Cardiac fibroblast (primary cell): ENCODE measurements at regions not wholly inside any gene's neighbourhood (a gene's known extent, or its start where the extent isn't known, plus 50 kb on each side); places are given as distances from the start of the nearest gene placed in this dataset.

Experiments used
- DNase-seq, 2 donors: peaks; one replicate each; pipeline versions ENCODE4 v3.0.0 to v3.0.0-alpha.2; 2010; ENCODE audit warnings: low read depth in 2 of 2
- H3K4me3 ChIP-seq, 2 donors: replicated peaks in 1 of 2; 1 replicate in 1 of 2; 2 replicates in 1 of 2; pipeline ENCODE4 v1.5.1; 2011; ENCODE audit warnings: low read depth in 2 of 2, low read length in 2 of 2, mild to moderate bottlenecking in 2 of 2, moderate library complexity in 1 of 2
- TF ChIP-seq, protein P1 (sequence below): IDR thresholded peaks from one replicate; pipeline ENCODE4 v1.5.1; 2011; ENCODE audit warnings: low read depth, mild to moderate bottlenecking, low read length, inconsistent platforms

DNA sequence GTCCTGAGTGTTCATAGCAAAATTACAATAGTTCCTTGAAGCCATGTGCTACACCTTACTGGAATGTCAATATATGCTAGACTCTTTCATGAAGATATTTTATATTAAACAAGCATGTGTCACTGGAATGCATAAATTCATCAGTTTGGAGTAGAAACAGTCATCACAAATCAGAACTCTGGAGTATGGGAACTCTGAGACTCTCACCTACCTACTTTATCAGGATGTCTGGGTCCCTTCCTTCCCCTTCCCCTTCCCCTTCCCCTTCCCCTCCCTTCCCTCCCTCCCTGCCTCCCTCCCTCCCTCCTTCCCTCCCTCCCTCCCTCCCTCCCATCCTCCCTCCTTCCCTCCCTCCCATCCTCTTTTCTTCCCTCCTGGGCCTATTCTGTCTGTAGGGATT is 144.7 kb upstream of the PEX5L start:
- no peak overlapping the region for H3K4me3 ChIP-seq
- TF ChIP-seq, protein P1, sequence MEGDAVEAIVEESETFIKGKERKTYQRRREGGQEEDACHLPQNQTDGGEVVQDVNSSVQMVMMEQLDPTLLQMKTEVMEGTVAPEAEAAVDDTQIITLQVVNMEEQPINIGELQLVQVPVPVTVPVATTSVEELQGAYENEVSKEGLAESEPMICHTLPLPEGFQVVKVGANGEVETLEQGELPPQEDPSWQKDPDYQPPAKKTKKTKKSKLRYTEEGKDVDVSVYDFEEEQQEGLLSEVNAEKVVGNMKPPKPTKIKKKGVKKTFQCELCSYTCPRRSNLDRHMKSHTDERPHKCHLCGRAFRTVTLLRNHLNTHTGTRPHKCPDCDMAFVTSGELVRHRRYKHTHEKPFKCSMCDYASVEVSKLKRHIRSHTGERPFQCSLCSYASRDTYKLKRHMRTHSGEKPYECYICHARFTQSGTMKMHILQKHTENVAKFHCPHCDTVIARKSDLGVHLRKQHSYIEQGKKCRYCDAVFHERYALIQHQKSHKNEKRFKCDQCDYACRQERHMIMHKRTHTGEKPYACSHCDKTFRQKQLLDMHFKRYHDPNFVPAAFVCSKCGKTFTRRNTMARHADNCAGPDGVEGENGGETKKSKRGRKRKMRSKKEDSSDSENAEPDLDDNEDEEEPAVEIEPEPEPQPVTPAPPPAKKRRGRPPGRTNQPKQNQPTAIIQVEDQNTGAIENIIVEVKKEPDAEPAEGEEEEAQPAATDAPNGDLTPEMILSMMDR: no peak
- no peak for DNase-seq

DNA sequence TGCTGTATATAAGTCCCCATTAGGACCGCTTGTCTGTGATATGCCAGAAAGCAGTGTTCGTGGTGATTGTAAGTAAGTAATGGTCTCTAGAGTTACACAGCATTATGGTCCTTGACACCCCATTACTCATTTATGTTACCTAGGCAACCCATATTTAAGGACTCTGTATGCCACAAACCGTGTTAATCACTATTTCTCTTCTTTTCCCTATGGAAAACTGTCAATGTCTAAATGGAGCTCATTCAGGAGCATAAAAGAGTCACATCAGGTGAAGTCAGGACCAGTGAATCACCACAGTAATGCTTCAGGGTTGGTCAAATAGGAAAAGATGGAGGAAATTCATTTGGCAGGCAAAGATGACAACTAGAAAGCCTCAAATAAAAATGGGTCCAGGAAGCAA is 146.6 kb upstream of the PEX5L start:
- no peak overlapping the region for H3K4me3 ChIP-seq
- TF ChIP-seq, protein P1: no peak
- DNase-seq: no peak

DNA sequence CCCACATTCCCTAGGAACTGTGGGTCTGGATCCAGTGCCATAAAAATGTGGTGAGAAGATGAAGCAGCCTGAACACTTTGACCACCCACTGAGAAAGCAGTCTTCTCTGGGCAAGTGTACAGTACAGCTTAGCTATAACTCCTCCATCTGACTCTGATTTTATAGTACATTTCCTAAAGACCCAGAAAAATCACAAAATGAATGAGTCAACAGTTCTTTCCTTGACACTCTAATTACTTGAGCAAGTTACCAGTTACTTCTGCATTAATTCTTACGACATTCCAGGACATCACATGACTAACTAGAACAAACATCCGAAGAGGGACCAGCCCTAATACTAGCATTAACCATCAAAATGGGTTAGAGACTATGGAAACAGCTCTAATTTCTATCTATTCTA is 148.1 kb upstream of the PEX5L start:
- H3K4me3 ChIP-seq: no peak overlapping the region
- TF ChIP-seq, protein P1: no peak
- DNase-seq: no peak

DNA sequence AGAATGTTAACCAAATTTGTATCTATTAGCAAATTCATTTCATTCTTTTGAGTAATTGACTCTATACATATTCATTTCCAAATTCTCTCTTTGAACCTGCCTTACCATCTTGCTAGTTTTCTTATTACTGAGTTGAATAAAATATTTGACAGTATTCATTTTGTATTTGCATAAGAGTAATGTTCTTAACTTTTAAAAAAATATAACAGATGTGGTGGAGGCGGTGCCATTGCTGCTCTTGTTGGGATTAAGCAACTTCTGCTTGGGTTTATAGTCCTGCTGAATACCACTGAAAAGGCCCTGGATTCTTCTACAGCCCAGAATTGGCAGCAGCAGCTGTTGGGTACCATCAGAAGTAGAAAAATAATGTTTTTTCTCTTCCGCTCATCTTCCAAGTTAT is 148.9 kb upstream of the PEX5L start:
- no peak overlapping the region for H3K4me3 ChIP-seq
- TF ChIP-seq, protein P1: no peak
- DNase-seq: no peak

DNA sequence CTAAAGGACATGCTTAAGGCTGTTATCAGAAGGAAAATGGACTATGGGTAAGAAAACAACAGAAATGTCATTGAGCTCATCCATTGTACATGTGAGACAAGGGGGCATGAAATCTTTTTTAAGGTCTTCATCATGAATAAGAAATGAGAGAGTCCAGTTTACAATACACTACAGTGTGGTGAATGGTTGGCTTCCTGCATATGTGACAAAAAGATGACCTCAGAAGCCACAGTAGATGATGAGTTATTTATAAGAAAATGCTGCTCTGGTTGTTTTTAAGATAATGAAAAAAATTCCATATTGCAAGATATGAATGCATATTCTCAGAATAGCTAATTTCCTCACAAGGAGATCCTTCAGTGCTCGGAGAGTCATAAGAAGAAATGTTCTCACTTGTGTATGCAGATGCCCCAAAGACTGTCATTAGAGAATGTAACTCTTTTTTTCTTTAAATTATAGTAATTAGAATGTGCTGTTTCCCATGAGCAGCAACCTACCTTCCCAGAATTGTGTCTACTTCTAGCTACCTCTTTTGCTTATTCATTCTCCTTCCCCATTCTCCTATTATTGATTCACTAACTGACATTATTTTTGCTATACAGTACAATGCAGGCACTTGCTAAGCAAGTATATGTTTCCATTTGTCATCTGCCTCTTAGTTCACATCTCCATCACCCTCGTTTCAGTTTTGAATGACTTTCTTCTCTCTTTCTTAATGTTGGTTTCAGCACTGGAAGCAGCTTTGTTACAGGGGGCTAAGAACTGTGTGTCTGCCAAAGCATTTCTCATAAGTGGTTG is 152.0 kb upstream of the PEX5L start:
- no peak overlapping the region for H3K4me3 ChIP-seq
- TF ChIP-seq, protein P1: no peak
- no peak for DNase-seq

DNA sequence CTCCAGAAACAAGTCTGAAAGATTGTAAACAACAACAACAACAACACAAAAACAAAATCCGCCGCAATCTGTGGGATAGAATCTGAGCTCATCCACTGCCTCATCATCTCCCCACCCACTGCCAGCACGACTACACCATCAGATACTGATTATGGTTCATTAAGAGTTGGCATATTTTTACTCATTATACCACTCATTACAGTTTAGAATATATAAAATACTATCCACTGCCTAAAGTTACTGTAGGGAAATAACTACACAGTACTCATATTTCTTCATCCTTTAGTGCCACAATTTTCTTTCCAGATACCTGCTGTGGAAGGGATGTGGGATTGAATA is 152.5 kb upstream of the PEX5L start:
- H3K4me3 ChIP-seq: no peak overlapping the region
- DNase-seq: no peak
- TF ChIP-seq, protein P1: no peak

DNA sequence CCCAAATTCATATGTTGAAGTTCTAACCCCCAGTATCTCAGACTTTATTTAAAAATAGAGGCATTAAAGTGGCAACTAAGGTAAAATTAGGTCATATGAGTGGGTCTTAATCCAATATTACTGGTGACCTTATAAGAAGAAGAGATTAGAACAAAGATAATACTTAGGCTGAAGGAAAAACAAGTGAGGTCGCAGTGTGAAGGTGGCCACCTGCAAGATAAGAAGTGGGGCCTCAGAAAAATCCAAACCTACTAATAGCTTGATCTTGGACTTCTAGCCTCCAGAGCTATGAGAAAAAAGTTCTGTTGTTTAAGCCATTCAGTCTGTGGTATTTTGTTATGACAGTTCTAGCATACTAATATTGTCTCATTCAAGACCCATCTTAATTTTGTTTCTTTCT is 159.9 kb upstream of the PEX5L start:
- DNase-seq: no peak
- H3K4me3 ChIP-seq: no peak overlapping the region
- TF ChIP-seq, protein P1: no peak
